ENCODE measurements at regions not wholly inside any gene's neighbourhood (a gene's known extent, or its start where the extent isn't known, plus 50 kb on each side); places are given as distances from the start of the nearest gene placed in this dataset.
A peak's percentile ranks its signal among the peaks of the same experiment; 100 is the strongest.

DNA sequence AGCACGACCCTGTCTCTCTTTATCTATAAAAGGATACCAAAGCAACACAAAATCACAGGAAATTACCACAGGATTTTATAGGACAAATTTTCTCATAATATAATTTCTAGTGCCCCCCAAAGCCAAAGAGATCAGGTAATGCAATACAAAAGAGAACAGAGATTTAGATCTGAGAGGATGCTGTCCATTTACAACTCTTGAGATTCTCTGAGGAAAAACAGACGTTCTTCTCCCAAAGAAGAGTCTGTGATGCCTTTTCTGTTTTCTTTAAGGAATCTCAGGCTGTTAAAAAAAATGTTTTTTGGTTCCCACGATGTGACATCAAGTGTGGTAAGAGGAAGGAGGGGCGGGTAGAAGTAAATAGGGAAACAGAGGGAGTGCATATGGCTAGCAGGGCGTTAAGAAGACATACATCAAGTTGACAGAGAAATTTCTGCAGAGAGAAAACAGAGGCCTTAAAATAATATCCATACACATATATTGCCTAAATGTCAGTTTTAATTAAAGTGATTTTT, 274.7 kb downstream of the YTHDC2 start:
- H3K27me3 ChIP-seq (ENCODE audit: control insufficient read depth in 3 of 3, insufficient read depth in 3 of 3, low read length in 3 of 3) = no peaks in the 10 kb centered on the region
- WGBS, 3 donors = 39 to 52% (median 46%) methylated on average over 5 of the region's 5 CpGs
- no peak for FAIRE-seq
- no peak overlapping the region for H3K27ac ChIP-seq (ENCODE audit: low read depth in 1 of 3, low read length in 2 of 3)
- H3K36me3 ChIP-seq (ENCODE audit: control insufficient read depth in 3 of 3, insufficient read depth in 2 of 3, low read depth in 1 of 3, low read length in 3 of 3) = no peaks in the 10 kb centered on the region
- no peaks in the 10 kb centered on the region for H3K4me1 ChIP-seq (ENCODE audit: control insufficient read depth in 3 of 3, insufficient read depth in 2 of 3, low read depth in 1 of 3, low read length in 2 of 3)
- DNase-seq = no peak
- no peaks in the 10 kb centered on the region for H3K9me3 ChIP-seq (ENCODE audit: control insufficient read depth in 2 of 2, insufficient read depth in 1 of 2, low read depth in 1 of 2, low read length in 1 of 2)
- no peak overlapping the region for H3K4me3 ChIP-seq (ENCODE audit: low read depth in 1 of 3, low read length in 3 of 3)

DNA sequence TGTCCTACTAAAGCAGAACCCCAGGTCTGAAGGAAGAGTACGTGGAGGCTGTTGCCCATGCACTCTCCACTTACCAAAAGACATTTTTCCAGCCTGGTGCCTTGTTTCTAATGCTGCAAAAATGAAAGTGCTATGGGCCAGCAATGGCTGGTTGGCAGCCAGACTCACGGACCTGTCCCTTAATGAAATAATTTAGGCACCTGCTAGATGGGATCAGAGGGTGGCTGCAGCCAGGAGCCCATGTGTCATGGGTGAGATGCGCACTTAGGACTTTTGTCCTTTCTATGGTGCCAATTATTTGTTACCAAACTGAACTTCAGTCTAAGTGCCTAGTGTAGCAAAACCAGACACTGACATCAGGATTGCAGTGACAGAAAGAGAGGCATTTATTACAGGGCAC, 276.3 kb downstream of the YTHDC2 start:
- WGBS, 3 donors = 69 to 85% (median 70%) methylated on average over 3 of the region's 3 CpGs
- Histone ChIP-seq H3K4me3 (ENCODE audit: low read depth in 1 of 3, low read length in 3 of 3) (no peak overlapping the region), H3K27me3 (ENCODE audit: control insufficient read depth in 3 of 3, insufficient read depth in 3 of 3, low read length in 3 of 3) (no peaks in the 10 kb centered on the region), H3K9me3 (ENCODE audit: control insufficient read depth in 2 of 2, insufficient read depth in 1 of 2, low read depth in 1 of 2, low read length in 1 of 2) (no peaks in the 10 kb centered on the region), H3K4me1 (ENCODE audit: control insufficient read depth in 3 of 3, insufficient read depth in 2 of 3, low read depth in 1 of 3, low read length in 2 of 3) (no peaks in the 10 kb centered on the region), H3K36me3 (ENCODE audit: control insufficient read depth in 3 of 3, insufficient read depth in 2 of 3, low read depth in 1 of 3, low read length in 3 of 3) (no peaks in the 10 kb centered on the region), H3K27ac (ENCODE audit: low read depth in 1 of 3, low read length in 2 of 3) (no peak overlapping the region)
- FAIRE-seq (no peak), DNase-seq (no peak)

DNA sequence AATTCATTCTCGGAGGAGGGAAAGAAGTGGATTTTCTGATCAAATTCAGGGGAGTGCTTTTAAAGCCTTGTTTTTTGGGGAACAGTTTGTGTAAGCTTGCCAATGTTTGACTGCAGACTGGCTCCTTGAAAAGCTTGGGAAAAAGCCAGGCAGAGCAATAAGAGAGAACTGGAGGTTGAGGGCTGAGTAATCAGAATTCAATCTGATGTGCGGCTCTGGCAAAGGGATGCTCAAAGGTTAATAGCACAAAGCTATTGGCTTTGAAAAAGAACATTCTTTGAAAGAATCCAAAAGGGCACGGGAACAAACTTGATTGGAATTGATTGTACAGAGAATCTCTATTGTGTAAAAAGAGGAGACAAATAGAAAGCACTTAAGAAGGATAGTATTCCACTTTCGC, 279.3 kb downstream of the YTHDC2 start:
- no peak for DNase-seq
- Histone ChIP-seq H3K4me3 (ENCODE audit: low read depth in 1 of 3, low read length in 3 of 3) (no peak overlapping the region), H3K27me3 (ENCODE audit: control insufficient read depth in 3 of 3, insufficient read depth in 3 of 3, low read length in 3 of 3) (no peaks in the 10 kb centered on the region), H3K27ac (ENCODE audit: low read depth in 1 of 3, low read length in 2 of 3) (no peak overlapping the region), H3K36me3 (ENCODE audit: control insufficient read depth in 3 of 3, insufficient read depth in 2 of 3, low read depth in 1 of 3, low read length in 3 of 3) (no peaks in the 10 kb centered on the region), H3K4me1 (ENCODE audit: control insufficient read depth in 3 of 3, insufficient read depth in 2 of 3, low read depth in 1 of 3, low read length in 2 of 3) (no peaks in the 10 kb centered on the region), H3K9me3 (ENCODE audit: control insufficient read depth in 2 of 2, insufficient read depth in 1 of 2, low read depth in 1 of 2, low read length in 1 of 2) (no peaks in the 10 kb centered on the region)
- WGBS, 3 donors = 70 to 78% (median 75%) methylated on average over 4 of the region's 4 CpGs
- no peak for FAIRE-seq

DNA sequence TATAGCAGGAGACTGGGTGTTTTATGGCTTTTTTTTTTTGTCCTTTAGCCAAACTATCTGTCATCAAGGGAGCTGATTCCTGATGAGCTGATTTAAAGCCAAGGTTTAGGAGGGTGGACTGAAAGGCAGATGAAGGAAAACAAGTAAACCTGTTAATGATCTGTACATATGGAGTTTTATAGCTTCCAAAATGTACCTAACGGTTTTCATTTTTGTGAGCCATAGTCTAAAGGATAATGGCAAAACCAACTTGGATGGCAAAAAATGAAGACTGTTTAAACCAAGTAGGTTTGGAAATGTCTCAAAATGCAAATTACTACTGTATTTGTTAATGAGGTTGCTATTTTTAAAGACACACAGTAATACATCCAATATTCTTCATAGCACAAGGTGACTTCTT, 281.5 kb downstream of the YTHDC2 start:
- H3K4me3 ChIP-seq (ENCODE audit: low read depth in 1 of 3, low read length in 3 of 3) = no peak overlapping the region
- WGBS, 3 donors = 55 to 89% (median 68%) methylated on average over 1 of the region's 1 CpG
- H3K36me3 ChIP-seq (ENCODE audit: control insufficient read depth in 3 of 3, insufficient read depth in 2 of 3, low read depth in 1 of 3, low read length in 3 of 3) = no peaks in the 10 kb centered on the region
- FAIRE-seq (no peak), DNase-seq (no peak)
- no peaks in the 10 kb centered on the region for H3K27me3 ChIP-seq (ENCODE audit: control insufficient read depth in 3 of 3, insufficient read depth in 3 of 3, low read length in 3 of 3)
- no peaks in the 10 kb centered on the region for H3K9me3 ChIP-seq (ENCODE audit: control insufficient read depth in 2 of 2, insufficient read depth in 1 of 2, low read depth in 1 of 2, low read length in 1 of 2)
- no peaks in the 10 kb centered on the region for H3K4me1 ChIP-seq (ENCODE audit: control insufficient read depth in 3 of 3, insufficient read depth in 2 of 3, low read depth in 1 of 3, low read length in 2 of 3)
- H3K27ac ChIP-seq (ENCODE audit: low read depth in 1 of 3, low read length in 2 of 3) = no peak overlapping the region

DNA sequence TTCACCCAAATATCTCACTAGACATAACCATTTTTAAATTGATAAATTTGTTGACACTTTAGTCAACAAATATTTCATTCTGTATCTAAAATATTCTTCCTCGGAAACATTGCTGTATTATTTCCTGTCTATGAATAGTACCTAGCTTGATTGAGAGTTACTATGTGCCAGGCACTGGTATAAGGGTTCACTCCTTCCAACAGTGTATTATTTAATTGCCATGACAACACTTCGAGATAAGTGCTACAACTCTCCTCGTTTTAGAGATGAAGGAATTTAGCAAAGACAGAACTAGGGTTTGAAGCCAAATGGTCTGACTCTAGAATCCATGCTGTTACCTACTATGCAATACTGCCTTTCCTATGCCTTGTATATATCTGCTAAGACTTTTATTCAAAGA, 287.2 kb downstream of the YTHDC2 start:
- FAIRE-seq = no peak
- DNase-seq = no peak
- 60 to 62% (median 61%) methylated on average over 3 of the region's 3 CpGs for WGBS, 3 donors
- no peak overlapping the region for H3K4me3 ChIP-seq (ENCODE audit: low read depth in 1 of 3, low read length in 3 of 3)
- H3K4me1 ChIP-seq (ENCODE audit: control insufficient read depth in 3 of 3, insufficient read depth in 2 of 3, low read depth in 1 of 3, low read length in 2 of 3) = no peaks in the 10 kb centered on the region
- no peak overlapping the region for H3K27ac ChIP-seq (ENCODE audit: low read depth in 1 of 3, low read length in 2 of 3)
- peaks cover 0 to 1% of the 10 kb centered on the region in 2 donors for H3K9me3 ChIP-seq (ENCODE audit: control insufficient read depth in 2 of 2, insufficient read depth in 1 of 2, low read depth in 1 of 2, low read length in 1 of 2)
- no peaks in the 10 kb centered on the region for H3K36me3 ChIP-seq (ENCODE audit: control insufficient read depth in 3 of 3, insufficient read depth in 2 of 3, low read depth in 1 of 3, low read length in 3 of 3)
- H3K27me3 ChIP-seq (ENCODE audit: control insufficient read depth in 3 of 3, insufficient read depth in 3 of 3, low read length in 3 of 3) = no peaks in the 10 kb centered on the region

DNA sequence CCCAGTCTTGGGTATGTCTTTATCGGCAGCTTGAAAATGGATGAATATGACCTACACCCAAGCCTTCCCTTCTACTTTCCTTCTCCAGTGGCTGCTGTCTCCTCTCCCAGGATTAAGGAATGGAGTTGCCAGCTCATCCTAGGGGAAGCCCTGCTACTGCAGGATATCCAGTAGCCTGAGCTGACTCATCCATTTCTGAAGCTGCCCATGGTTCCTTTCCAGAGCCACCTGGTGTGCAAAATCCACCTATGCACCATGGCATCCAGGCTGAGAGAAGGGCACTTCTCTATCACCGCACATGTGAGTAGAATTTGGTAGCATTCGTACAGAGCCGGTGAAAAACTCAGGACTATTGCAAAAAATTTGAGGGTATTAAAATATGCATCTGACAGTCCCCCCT, 290.8 kb downstream of the YTHDC2 start:
- Histone ChIP-seq H3K27me3 (ENCODE audit: control insufficient read depth in 3 of 3, insufficient read depth in 3 of 3, low read length in 3 of 3) (no peaks in the 10 kb centered on the region), H3K36me3 (ENCODE audit: control insufficient read depth in 3 of 3, insufficient read depth in 2 of 3, low read depth in 1 of 3, low read length in 3 of 3) (no peaks in the 10 kb centered on the region), H3K4me1 (ENCODE audit: control insufficient read depth in 3 of 3, insufficient read depth in 2 of 3, low read depth in 1 of 3, low read length in 2 of 3) (peaks cover 0 to 3% (median 0%) of the 10 kb centered on the region in 3 donors), H3K4me3 (ENCODE audit: low read depth in 1 of 3, low read length in 3 of 3) (no peak overlapping the region), H3K9me3 (ENCODE audit: control insufficient read depth in 2 of 2, insufficient read depth in 1 of 2, low read depth in 1 of 2, low read length in 1 of 2) (peaks cover 0 to 1% of the 10 kb centered on the region in 2 donors), H3K27ac (ENCODE audit: low read depth in 1 of 3, low read length in 2 of 3) (no peak overlapping the region)
- DNase-seq = no peak
- 73 to 87% (median 75%) methylated on average over 4 of the region's 4 CpGs for WGBS, 3 donors
- FAIRE-seq = no peak

DNA sequence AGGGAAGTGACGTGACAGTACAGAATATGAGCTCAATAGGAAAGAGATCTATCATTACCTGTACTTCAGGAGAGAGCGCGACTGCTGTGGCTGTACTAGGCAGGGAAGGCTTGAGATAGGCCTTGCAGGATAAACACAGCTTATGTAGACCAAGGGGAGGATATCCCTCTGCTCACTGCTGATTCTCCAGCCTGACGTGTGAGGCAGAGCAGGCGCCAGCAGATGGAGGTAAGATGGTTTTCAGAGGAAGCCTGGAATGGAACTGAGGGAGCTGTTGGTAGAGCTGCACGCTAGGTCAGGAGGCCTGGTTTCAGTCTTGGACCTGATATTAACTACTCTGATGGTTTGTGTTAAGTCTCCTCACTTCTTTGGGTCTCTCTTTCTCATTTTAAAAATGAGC, 291.4 kb downstream of the YTHDC2 start:
- Histone ChIP-seq H3K36me3 (ENCODE audit: control insufficient read depth in 3 of 3, insufficient read depth in 2 of 3, low read depth in 1 of 3, low read length in 3 of 3) (no peaks in the 10 kb centered on the region), H3K4me3 (ENCODE audit: low read depth in 1 of 3, low read length in 3 of 3) (no peak overlapping the region), H3K27ac (ENCODE audit: low read depth in 1 of 3, low read length in 2 of 3) (no peak overlapping the region), H3K4me1 (ENCODE audit: control insufficient read depth in 3 of 3, insufficient read depth in 2 of 3, low read depth in 1 of 3, low read length in 2 of 3) (peaks cover 0 to 3% (median 0%) of the 10 kb centered on the region in 3 donors), H3K9me3 (ENCODE audit: control insufficient read depth in 2 of 2, insufficient read depth in 1 of 2, low read depth in 1 of 2, low read length in 1 of 2) (peaks cover 0 to 1% of the 10 kb centered on the region in 2 donors), H3K27me3 (ENCODE audit: control insufficient read depth in 3 of 3, insufficient read depth in 3 of 3, low read length in 3 of 3) (no peaks in the 10 kb centered on the region)
- FAIRE-seq = no peak
- no peak for DNase-seq
- 72 to 85% (median 74%) methylated on average over 6 of the region's 6 CpGs for WGBS, 3 donors

DNA sequence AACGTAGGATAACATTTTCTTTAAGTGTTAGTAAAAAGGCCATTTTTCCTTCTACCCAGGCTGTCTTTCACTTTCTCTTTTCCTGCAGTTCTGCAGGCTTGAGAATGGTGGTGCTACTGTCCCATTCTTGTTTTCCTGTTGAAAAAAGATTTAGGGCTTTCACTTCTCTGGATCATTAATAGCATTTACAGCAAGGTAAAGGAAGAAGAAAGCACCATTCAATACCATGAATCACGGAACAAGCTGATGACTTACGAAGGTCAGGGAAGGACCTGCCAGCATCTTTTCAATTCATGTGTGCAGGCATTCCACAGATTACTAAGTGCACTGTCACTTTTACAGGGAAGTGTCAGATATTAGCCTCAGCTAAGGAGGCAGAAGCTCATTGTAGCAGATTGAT, 292.8 kb downstream of the YTHDC2 start:
- H3K4me3 ChIP-seq (ENCODE audit: low read depth in 1 of 3, low read length in 3 of 3) = no peak overlapping the region

DNA sequence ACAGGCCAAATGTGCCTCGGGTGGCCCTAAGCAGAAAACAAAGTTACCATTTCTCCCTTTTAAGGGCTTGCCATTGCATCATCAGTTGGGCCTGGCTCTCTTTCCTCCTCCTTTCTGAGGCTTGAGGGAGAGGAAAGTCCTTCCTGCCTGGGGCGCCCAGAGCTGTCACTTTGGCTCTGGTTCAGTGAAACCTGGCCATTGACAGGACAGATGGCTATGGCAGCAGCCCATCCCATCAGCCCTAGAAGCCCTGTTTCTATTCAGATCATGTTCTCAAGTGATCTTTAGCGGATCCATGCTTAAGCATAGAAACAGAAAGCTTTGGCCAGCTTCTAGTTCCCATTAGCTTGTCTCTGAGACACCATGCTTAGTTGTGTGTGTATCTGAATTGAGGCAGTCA, 293.4 kb downstream of the YTHDC2 start:
- peaks cover 0 to 3% (median 0%) of the 10 kb centered on the region in 3 donors for H3K4me1 ChIP-seq (ENCODE audit: control insufficient read depth in 3 of 3, insufficient read depth in 2 of 3, low read depth in 1 of 3, low read length in 2 of 3)
- H3K4me3 ChIP-seq (ENCODE audit: low read depth in 1 of 3, low read length in 3 of 3) = no peak overlapping the region
- H3K36me3 ChIP-seq (ENCODE audit: control insufficient read depth in 3 of 3, insufficient read depth in 2 of 3, low read depth in 1 of 3, low read length in 3 of 3) = no peaks in the 10 kb centered on the region
- DNase-seq (no peak), FAIRE-seq (no peak)
- peak overlapping the region in 2 of 3 donors; percentile 40 to 45 for H3K27ac ChIP-seq (ENCODE audit: low read depth in 1 of 3, low read length in 2 of 3)
- WGBS, 3 donors = 58 to 74% (median 70%) methylated on average over 3 of the region's 3 CpGs
- H3K9me3 ChIP-seq (ENCODE audit: control insufficient read depth in 2 of 2, insufficient read depth in 1 of 2, low read depth in 1 of 2, low read length in 1 of 2) = peaks cover 0 to 1% of the 10 kb centered on the region in 2 donors
- no peaks in the 10 kb centered on the region for H3K27me3 ChIP-seq (ENCODE audit: control insufficient read depth in 3 of 3, insufficient read depth in 3 of 3, low read length in 3 of 3)

More for the DNA sequence above, 292.8 kb downstream of the YTHDC2 start:
- DNase-seq = no peak
- Histone ChIP-seq H3K27me3 (ENCODE audit: control insufficient read depth in 3 of 3, insufficient read depth in 3 of 3, low read length in 3 of 3) (no peaks in the 10 kb centered on the region), H3K4me1 (ENCODE audit: control insufficient read depth in 3 of 3, insufficient read depth in 2 of 3, low read depth in 1 of 3, low read length in 2 of 3) (peaks cover 0 to 3% (median 0%) of the 10 kb centered on the region in 3 donors), H3K9me3 (ENCODE audit: control insufficient read depth in 2 of 2, insufficient read depth in 1 of 2, low read depth in 1 of 2, low read length in 1 of 2) (peaks cover 0 to 1% of the 10 kb centered on the region in 2 donors), H3K27ac (ENCODE audit: low read depth in 1 of 3, low read length in 2 of 3) (no peak overlapping the region), H3K36me3 (ENCODE audit: control insufficient read depth in 3 of 3, insufficient read depth in 2 of 3, low read depth in 1 of 3, low read length in 3 of 3) (no peaks in the 10 kb centered on the region)
- WGBS, 3 donors = 29 to 31% (median 30%) methylated on average over 3 of the region's 3 CpGs
- FAIRE-seq = no peak
